ENCODE measurements at regions not wholly inside any gene's neighbourhood (a gene's known extent, or its start where the extent isn't known, plus 50 kb on each side); places are given as distances from the start of the nearest gene placed in this dataset.

DNA sequence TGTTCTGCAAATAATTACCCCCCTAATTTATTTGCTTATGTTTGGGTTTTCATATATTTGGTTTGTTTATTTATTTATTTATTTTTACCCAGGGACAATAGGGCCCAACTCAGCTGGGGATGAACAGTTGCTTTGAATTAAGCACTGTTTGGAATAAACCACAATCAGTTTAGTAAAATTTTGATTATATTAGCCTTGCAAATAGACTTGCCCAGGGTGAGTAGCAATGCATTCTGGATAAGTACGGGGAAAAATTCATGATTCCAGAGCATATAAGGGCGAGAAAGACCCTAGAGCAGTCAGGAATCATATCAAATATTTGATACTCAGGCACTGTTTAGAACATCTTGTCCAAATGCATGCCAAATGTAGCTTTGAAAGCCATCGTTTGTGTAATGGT lies 242.7 kb downstream of the OMA1 start:
- H3K4me3 ChIP-seq (ENCODE audit: low read depth in 1 of 5, low read length in 5 of 5) = no peak overlapping the region
- H3K36me3 ChIP-seq (ENCODE audit: control insufficient read depth in 5 of 5, insufficient read depth in 5 of 5, low read length in 5 of 5) = no peaks in the 10 kb centered on the region
- no peaks in the 10 kb centered on the region for H3K27me3 ChIP-seq (ENCODE audit: control insufficient read depth in 5 of 5, insufficient read depth in 4 of 5, low read length in 5 of 5)
- H3K27ac ChIP-seq (ENCODE audit: low read depth, low read length) = no peak overlapping the region
- no peak overlapping the region for H3K9ac ChIP-seq (ENCODE audit: low read length in 5 of 5)
- H3K4me1 ChIP-seq (ENCODE audit: control insufficient read depth in 5 of 5, insufficient read depth in 5 of 5, low read length in 5 of 5) = no peaks in the 10 kb centered on the region
- H3K9me3 ChIP-seq (ENCODE audit: control insufficient read depth in 5 of 5, low read length in 5 of 5) = no peaks in the 10 kb centered on the region

DNA sequence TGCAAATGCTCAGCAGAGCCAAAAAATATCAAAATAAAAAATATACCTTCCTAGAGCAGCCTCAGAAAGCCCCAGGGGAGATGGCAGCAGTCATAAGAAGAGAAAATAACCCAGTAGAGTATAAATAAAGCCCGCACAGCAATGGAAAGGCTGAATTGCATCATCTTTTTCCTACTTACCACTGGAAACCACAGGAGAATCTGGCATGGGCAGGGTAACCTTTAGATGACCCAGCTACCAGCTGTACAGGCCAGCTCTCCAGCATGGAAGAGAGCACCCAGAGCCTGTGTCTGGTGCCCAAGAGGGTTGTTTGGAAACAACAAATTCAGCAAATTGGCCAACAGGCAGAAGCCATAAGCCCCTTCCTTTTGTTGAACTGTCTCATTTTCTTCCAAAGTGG lies 253.1 kb downstream of the OMA1 start:
- Histone ChIP-seq H3K27me3 (ENCODE audit: control insufficient read depth in 5 of 5, insufficient read depth in 4 of 5, low read length in 5 of 5) (no peaks in the 10 kb centered on the region), H3K4me3 (ENCODE audit: low read depth in 1 of 5, low read length in 5 of 5) (no peak overlapping the region), H3K4me1 (ENCODE audit: control insufficient read depth in 5 of 5, insufficient read depth in 5 of 5, low read length in 5 of 5) (no peaks in the 10 kb centered on the region), H3K9me3 (ENCODE audit: control insufficient read depth in 5 of 5, low read length in 5 of 5) (no peaks in the 10 kb centered on the region), H3K36me3 (ENCODE audit: control insufficient read depth in 5 of 5, insufficient read depth in 5 of 5, low read length in 5 of 5) (no peaks in the 10 kb centered on the region), H3K27ac (ENCODE audit: low read depth, low read length) (no peak overlapping the region), H3K9ac (ENCODE audit: low read length in 5 of 5) (no peak overlapping the region)

DNA sequence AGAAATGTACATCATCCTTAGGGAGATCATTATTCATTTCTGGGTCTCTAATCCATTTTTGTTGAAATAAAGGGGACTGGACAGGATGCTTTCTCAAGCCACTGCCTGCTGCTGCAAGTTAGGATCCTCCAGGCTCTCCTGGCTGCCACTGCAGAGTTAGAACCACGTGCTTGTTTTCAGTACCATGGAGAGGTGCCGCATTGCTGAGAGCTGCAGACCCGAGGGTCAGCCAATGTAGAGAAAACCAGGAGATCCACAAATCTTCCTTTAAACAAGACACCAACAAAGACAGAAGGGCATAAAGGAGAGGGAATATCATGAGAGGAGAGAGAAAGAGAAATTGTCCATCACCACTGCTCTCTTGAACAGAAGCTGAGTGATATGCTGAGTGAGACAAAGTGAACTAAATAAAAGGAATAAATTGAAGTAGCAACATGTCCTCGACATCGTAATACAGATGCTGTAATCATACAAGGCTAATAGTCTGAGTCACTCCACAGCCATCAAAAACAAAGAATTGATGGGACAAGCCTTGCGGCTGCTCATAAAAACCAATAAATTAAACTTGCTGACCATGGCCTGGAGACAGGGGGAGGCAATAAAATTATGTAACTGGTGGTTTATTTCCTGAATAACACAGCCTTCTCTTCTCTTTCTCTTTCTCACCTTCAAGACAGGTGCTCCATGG lies 255.7 kb downstream of the OMA1 start:
- Histone ChIP-seq H3K27ac (ENCODE audit: low read depth, low read length) (no peak overlapping the region), H3K36me3 (ENCODE audit: control insufficient read depth in 5 of 5, insufficient read depth in 5 of 5, low read length in 5 of 5) (no peaks in the 10 kb centered on the region), H3K27me3 (ENCODE audit: control insufficient read depth in 5 of 5, insufficient read depth in 4 of 5, low read length in 5 of 5) (no peaks in the 10 kb centered on the region), H3K4me1 (ENCODE audit: control insufficient read depth in 5 of 5, insufficient read depth in 5 of 5, low read length in 5 of 5) (no peaks in the 10 kb centered on the region), H3K4me3 (ENCODE audit: low read depth in 1 of 5, low read length in 5 of 5) (no peak overlapping the region), H3K9ac (ENCODE audit: low read length in 5 of 5) (no peak overlapping the region), H3K9me3 (ENCODE audit: control insufficient read depth in 5 of 5, low read length in 5 of 5) (peaks cover 0 to 4% (median 0%) of the 10 kb centered on the region in 5 donors)

DNA sequence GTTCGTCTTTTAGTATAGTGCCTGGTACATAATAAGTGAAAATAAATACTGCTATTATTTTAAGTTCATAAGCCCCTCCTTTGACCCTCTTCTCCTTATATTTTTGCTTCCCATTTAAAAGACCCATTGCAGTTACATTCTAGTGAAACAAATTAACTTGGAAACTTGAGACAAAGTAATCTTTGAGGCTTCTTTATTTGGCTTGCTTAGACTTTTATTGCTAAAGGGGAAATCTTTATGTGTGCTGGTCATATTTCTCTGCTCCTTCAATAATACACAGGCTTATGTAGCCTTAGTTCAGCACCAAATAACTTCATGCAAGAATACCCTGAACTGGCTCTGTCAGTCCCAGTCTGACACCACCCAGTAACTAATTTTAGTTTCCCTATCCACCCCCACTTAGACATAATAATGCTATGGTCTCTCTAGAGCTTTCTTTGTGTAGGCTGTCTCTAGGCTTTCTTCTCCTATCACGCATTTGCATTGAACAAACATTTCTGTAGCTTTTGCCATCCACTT lies 257.8 kb downstream of the OMA1 start:
- Histone ChIP-seq H3K9ac (ENCODE audit: low read length in 5 of 5) (no peak overlapping the region), H3K4me1 (ENCODE audit: control insufficient read depth in 5 of 5, insufficient read depth in 5 of 5, low read length in 5 of 5) (no peaks in the 10 kb centered on the region), H3K27ac (ENCODE audit: low read depth, low read length) (no peak overlapping the region), H3K4me3 (ENCODE audit: low read depth in 1 of 5, low read length in 5 of 5) (no peak overlapping the region), H3K27me3 (ENCODE audit: control insufficient read depth in 5 of 5, insufficient read depth in 4 of 5, low read length in 5 of 5) (no peaks in the 10 kb centered on the region), H3K9me3 (ENCODE audit: control insufficient read depth in 5 of 5, low read length in 5 of 5) (peaks cover 0 to 4% (median 0%) of the 10 kb centered on the region in 5 donors), H3K36me3 (ENCODE audit: control insufficient read depth in 5 of 5, insufficient read depth in 5 of 5, low read length in 5 of 5) (no peaks in the 10 kb centered on the region)

DNA sequence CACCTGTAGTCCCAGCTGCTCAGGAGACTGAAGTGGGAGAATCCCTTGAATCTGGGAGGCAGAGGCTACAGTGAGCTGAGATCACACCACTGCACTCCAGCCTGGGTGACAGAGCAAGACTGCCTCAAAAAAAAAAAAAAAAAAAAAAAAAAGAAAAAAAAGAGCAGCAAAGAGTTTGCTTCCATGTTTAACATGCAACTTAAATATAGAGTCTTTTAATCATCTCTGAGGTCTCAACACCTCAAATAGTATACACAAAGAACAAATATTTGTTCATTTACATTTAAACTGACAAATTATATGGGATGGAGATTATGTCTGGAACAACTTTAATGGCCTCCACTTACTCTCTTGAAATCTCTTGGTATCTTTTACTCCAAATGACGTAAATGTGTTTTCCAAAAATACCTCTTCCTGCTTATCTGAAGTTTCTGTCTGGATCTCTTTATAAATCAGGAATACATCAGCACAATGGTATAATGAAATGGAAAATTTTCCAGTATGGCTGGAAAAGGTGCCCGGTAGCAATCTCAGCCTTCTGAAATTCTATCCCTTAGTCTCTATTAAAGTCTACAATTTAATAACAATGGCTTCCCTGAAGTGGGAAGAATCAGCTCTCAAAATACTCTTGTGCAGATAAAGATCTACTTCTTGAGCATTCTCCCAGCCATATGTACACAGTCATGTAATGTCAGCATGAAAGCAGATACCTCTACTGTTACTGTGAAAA lies 258.5 kb downstream of the OMA1 start:
- Histone ChIP-seq H3K4me1 (ENCODE audit: control insufficient read depth in 5 of 5, insufficient read depth in 5 of 5, low read length in 5 of 5) (no peaks in the 10 kb centered on the region), H3K9ac (ENCODE audit: low read length in 5 of 5) (no peak overlapping the region), H3K4me3 (ENCODE audit: low read depth in 1 of 5, low read length in 5 of 5) (no peak overlapping the region), H3K36me3 (ENCODE audit: control insufficient read depth in 5 of 5, insufficient read depth in 5 of 5, low read length in 5 of 5) (no peaks in the 10 kb centered on the region), H3K27me3 (ENCODE audit: control insufficient read depth in 5 of 5, insufficient read depth in 4 of 5, low read length in 5 of 5) (no peaks in the 10 kb centered on the region), H3K9me3 (ENCODE audit: control insufficient read depth in 5 of 5, low read length in 5 of 5) (peaks cover 0 to 4% (median 0%) of the 10 kb centered on the region in 5 donors), H3K27ac (ENCODE audit: low read depth, low read length) (no peak overlapping the region)

DNA sequence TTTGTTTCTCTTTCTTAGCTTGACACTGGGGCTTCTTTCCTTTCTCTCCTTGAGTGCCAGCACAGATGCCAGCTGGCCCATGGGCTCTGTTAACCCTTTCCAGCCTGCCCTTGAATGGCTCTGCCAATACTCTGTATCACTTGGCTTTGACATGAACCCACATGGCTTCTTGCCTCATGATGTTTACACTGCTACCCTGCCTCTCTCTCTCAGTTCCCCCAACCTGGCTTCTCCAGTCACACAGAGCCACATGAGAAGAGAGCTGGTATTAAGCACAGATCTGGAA lies 262.4 kb downstream of the OMA1 start:
- Histone ChIP-seq H3K9ac (ENCODE audit: low read length in 5 of 5) (no peak overlapping the region), H3K4me1 (ENCODE audit: control insufficient read depth in 5 of 5, insufficient read depth in 5 of 5, low read length in 5 of 5) (no peaks in the 10 kb centered on the region), H3K27me3 (ENCODE audit: control insufficient read depth in 5 of 5, insufficient read depth in 4 of 5, low read length in 5 of 5) (no peaks in the 10 kb centered on the region), H3K36me3 (ENCODE audit: control insufficient read depth in 5 of 5, insufficient read depth in 5 of 5, low read length in 5 of 5) (no peaks in the 10 kb centered on the region), H3K4me3 (ENCODE audit: low read depth in 1 of 5, low read length in 5 of 5) (no peak overlapping the region), H3K27ac (ENCODE audit: low read depth, low read length) (no peak overlapping the region), H3K9me3 (ENCODE audit: control insufficient read depth in 5 of 5, low read length in 5 of 5) (peaks cover 0 to 4% (median 0%) of the 10 kb centered on the region in 5 donors)

DNA sequence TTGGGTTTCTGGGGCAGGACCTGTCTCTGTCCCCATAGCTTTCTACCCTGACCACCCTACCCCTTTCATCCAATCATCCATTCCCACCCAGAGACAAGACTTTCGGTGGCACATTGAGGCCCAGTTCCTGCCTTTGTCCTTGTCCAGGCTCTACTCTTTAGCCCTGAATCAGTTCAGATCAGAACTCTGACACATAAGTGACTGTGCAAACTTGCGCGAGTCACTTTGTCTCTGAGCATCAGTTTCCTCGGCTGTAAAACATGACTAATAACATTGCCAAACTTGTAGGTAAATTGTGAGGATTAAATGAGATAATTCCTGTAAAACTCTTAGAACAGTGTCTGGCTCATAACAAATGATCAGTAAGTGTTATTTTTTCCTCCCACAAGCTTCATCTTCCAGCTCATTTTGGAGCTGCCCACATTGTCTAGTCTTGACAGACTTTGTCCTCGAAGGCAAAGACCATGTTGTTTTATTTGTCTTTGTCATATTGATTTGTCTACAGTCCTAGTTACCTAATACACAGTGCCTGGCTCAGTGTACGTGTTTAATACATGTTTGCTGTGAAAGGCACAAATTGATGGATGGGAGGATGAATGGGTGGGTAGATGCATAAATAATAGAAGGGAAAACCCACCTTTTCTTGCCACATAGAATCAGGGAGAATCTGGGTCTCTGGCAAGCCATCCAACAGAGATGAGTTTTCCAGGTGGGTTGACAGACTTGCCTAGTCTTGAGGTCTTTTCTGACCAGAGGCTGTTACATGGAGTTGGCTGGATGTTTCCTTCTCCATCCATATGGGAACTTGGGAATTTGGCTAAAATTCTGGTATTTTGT lies 262.9 kb downstream of the OMA1 start:
- H3K27ac ChIP-seq (ENCODE audit: low read depth, low read length) = no peak overlapping the region
- H3K27me3 ChIP-seq (ENCODE audit: control insufficient read depth in 5 of 5, insufficient read depth in 4 of 5, low read length in 5 of 5) = no peaks in the 10 kb centered on the region
- H3K9me3 ChIP-seq (ENCODE audit: control insufficient read depth in 5 of 5, low read length in 5 of 5) = peaks cover 0 to 4% (median 2%) of the 10 kb centered on the region in 5 donors
- no peaks in the 10 kb centered on the region for H3K36me3 ChIP-seq (ENCODE audit: control insufficient read depth in 5 of 5, insufficient read depth in 5 of 5, low read length in 5 of 5)
- no peak overlapping the region for H3K4me3 ChIP-seq (ENCODE audit: low read depth in 1 of 5, low read length in 5 of 5)
- no peak overlapping the region for H3K9ac ChIP-seq (ENCODE audit: low read length in 5 of 5)
- H3K4me1 ChIP-seq (ENCODE audit: control insufficient read depth in 5 of 5, insufficient read depth in 5 of 5, low read length in 5 of 5) = no peaks in the 10 kb centered on the region

DNA sequence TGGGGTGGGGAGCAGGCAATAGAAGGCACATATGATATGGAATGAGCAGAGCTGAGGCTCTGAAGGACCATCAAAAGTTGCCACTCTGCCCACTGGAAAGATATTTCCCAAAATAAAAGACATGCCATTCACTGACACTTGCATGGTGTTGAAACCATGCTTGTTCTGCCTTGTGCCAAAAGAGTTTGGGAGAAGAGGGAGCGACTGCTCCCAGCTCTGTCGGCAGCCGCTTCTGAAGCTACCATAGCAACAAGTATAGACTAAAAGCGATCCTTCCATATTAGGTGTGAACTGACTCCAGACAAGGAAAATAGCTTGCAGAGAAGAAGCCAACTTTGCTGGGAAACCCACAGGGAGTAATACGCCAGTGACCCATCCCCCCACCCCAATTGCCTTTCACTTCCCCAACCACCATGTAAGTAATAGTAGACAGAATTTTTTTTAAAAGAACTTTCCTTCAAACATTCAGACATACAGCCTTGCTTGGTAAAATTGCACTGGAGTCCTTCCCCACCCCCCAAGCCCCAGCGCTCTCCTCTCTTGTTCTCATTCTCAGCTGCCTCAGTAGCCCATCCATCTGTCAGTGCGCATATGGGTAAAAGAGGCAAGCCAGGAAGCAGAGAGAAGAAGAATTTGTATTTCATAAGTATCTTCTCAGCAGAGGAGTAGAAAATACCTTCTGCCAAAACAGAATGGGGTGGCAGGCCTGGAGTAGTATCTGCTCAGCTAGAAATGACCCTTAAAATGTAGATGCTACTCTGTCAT lies 263.7 kb downstream of the OMA1 start:
- Histone ChIP-seq H3K4me3 (ENCODE audit: low read depth in 1 of 5, low read length in 5 of 5) (no peak overlapping the region), H3K27ac (ENCODE audit: low read depth, low read length) (no peak overlapping the region), H3K36me3 (ENCODE audit: control insufficient read depth in 5 of 5, insufficient read depth in 5 of 5, low read length in 5 of 5) (no peaks in the 10 kb centered on the region), H3K4me1 (ENCODE audit: control insufficient read depth in 5 of 5, insufficient read depth in 5 of 5, low read length in 5 of 5) (no peaks in the 10 kb centered on the region), H3K9ac (ENCODE audit: low read length in 5 of 5) (no peak overlapping the region), H3K27me3 (ENCODE audit: control insufficient read depth in 5 of 5, insufficient read depth in 4 of 5, low read length in 5 of 5) (no peaks in the 10 kb centered on the region), H3K9me3 (ENCODE audit: control insufficient read depth in 5 of 5, low read length in 5 of 5) (peaks cover 0 to 4% (median 2%) of the 10 kb centered on the region in 5 donors)

DNA sequence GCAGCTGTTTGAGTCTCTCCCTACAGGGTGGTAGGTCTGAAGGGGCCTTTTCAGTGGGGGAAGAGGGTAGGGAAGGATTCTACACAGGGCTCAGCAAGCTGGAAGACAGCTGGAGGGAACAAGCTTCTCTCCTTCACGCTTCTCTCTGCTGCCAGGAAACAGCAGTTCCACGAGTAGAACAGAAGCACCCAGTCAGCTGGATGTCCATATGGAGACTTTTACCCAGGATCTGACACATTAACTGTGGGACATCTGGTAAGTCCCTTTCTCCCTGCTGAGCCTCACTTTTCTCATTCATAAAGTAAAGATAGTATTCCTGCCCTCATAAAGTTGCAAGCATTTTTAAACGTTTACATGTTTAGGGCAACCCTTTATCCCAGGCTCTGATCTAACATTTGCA lies 280.3 kb downstream of the OMA1 start:
- Histone ChIP-seq H3K27ac (ENCODE audit: low read depth, low read length) (no peak overlapping the region), H3K4me3 (ENCODE audit: low read depth in 1 of 5, low read length in 5 of 5) (no peak overlapping the region), H3K9ac (ENCODE audit: low read length in 5 of 5) (no peak overlapping the region), H3K4me1 (ENCODE audit: control insufficient read depth in 5 of 5, insufficient read depth in 5 of 5, low read length in 5 of 5) (no peaks in the 10 kb centered on the region), H3K36me3 (ENCODE audit: control insufficient read depth in 5 of 5, insufficient read depth in 5 of 5, low read length in 5 of 5) (no peaks in the 10 kb centered on the region), H3K9me3 (ENCODE audit: control insufficient read depth in 5 of 5, low read length in 5 of 5) (peaks cover 0 to 3% (median 0%) of the 10 kb centered on the region in 5 donors), H3K27me3 (ENCODE audit: control insufficient read depth in 5 of 5, insufficient read depth in 4 of 5, low read length in 5 of 5) (no peaks in the 10 kb centered on the region)

Measured in subcutaneous abdominal adipose tissue (tissue), 5 donors.